GM12864 (cell line): ENCODE measurements at regions not wholly inside any gene's neighbourhood (a gene's known extent, or its start where the extent isn't known, plus 50 kb on each side); places are given as distances from the start of the nearest gene placed in this dataset.

Experiments used
- DNase-seq: peaks from one replicate; pipeline ENCODE4 v3.0.0-alpha.2; 2011; ENCODE audit warnings: low read depth
- H3K4me3 ChIP-seq: 2 replicates; pipeline ENCODE4 v1.5.1; 2011; ENCODE audit warnings: mild to moderate bottlenecking, low read depth, low read length, control low read depth
- TF ChIP-seq, protein P1 (sequence below): IDR thresholded peaks from 2 replicates; pipeline ENCODE4 v1.5.1; 2011; ENCODE audit warnings: low read depth, mild to moderate bottlenecking, moderate library complexity, low read length, control low read depth, inconsistent platforms; ENCODE audit errors: missing control alignments

DNA sequence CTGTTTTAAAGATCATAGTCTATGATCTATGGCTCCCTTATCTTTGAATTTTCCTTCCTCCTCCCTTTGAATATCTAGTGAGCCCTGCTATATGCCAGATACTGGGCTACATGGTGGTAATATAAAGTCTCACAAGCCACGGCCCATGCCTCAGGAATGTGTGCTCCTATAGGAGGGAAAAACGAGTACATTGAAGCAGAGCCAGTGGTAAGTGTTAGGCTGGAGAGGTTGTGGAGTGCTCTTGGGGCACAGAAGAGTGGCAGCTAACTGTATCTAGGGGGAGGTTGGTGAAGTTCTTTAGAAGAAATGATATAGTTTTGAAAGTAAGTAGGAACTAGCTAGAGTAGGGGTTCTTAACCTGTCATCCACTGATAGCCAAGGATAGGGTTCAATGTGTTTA, 105.8 kb upstream of the PMFBP1 start:
- TF ChIP-seq, protein P1, sequence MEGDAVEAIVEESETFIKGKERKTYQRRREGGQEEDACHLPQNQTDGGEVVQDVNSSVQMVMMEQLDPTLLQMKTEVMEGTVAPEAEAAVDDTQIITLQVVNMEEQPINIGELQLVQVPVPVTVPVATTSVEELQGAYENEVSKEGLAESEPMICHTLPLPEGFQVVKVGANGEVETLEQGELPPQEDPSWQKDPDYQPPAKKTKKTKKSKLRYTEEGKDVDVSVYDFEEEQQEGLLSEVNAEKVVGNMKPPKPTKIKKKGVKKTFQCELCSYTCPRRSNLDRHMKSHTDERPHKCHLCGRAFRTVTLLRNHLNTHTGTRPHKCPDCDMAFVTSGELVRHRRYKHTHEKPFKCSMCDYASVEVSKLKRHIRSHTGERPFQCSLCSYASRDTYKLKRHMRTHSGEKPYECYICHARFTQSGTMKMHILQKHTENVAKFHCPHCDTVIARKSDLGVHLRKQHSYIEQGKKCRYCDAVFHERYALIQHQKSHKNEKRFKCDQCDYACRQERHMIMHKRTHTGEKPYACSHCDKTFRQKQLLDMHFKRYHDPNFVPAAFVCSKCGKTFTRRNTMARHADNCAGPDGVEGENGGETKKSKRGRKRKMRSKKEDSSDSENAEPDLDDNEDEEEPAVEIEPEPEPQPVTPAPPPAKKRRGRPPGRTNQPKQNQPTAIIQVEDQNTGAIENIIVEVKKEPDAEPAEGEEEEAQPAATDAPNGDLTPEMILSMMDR, result no peak
- no peak overlapping the region for H3K4me3 ChIP-seq
- no peak for DNase-seq

DNA sequence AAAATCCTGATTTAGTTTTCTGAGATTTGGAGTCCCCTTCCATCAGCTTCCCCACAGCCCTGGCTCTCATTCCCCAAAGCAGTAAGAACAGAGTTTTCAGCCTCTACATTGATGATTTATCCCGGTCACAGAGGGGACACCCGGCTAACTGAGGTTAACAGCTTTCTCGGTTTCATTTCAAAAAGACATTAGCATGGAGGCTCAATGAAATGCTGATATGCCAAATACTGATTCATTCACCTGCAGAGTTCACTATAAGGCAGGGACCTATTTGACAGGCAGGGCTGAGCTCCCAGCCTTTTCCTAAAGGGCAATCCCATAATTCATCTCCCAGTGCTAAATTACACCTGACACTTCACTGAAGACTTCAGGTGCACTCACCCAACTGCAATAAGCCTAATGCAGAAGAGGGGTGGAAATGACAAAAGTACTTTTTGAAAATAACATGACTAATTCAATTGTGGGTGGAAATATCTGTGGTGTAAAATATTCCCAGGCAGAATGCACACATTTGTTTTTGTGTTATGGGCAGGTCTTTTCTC, 99.8 kb upstream of the PMFBP1 start:
- DNase-seq, result no peak
- TF ChIP-seq, protein P1, result no peak
- H3K4me3 ChIP-seq, result no peak overlapping the region

DNA sequence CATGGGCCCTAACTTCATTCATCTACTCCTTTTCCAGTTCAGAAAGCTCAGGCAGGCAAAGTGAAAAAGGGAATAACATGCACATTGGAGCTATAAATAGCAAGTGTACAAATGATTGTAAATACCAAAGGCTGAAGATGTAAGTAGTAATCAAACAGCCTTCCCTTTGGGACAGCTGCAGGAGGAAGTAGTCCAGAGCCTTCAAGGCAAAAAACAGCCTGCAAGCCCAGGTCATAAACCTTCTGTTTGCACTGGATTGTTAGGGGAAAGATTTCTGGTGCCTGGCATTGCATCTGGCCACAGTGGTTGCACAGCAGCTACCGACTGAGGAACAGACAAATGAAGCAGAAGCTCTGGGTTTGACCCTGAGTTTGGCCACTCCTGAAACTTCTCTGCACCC, 98.6 kb upstream of the PMFBP1 start:
- no peak overlapping the region for H3K4me3 ChIP-seq
- TF ChIP-seq, protein P1, result no peak
- DNase-seq, result no peak

DNA sequence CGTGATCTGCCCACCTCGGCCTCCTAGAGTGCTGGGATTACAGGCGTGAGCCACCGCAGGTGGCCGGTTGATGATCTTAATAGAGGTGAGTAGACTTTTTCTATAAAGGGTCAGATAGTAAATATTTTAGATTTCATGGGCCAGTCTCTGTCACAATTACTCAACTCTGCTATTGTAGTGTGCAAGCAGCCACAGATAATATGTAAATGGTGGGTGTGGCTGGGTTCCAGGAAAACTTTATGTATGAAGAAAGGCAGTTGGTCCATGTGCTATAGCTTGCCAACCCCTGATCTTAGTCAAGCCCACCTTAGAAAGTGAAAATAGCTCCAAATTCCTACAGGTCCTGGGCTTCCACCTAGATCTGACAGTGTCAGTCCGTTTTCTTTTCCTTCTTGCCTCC, 94.9 kb upstream of the PMFBP1 start:
- H3K4me3 ChIP-seq, result no peak overlapping the region
- TF ChIP-seq, protein P1, result no peak
- DNase-seq, result no peak

DNA sequence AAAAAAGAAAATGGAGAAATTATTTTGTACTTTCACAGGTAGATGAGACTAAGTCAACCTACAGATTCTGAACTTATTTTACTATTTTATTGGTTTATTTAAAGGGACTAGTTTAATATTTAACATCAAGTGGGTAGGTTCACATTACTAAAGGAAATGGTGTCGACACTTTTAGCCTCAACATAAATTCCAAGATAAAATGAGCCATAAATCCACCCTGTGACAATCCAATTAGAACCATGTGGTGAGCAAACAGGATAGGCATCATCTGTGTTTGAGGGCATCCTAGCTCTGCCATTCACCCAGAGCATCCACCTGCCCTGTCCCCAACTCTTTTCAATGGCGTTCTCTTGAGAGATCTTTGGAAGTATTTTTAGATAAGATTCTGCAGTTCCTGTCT, 92.8 kb upstream of the PMFBP1 start:
- DNase-seq, result no peak
- TF ChIP-seq, protein P1, result no peak
- no peak overlapping the region for H3K4me3 ChIP-seq

DNA sequence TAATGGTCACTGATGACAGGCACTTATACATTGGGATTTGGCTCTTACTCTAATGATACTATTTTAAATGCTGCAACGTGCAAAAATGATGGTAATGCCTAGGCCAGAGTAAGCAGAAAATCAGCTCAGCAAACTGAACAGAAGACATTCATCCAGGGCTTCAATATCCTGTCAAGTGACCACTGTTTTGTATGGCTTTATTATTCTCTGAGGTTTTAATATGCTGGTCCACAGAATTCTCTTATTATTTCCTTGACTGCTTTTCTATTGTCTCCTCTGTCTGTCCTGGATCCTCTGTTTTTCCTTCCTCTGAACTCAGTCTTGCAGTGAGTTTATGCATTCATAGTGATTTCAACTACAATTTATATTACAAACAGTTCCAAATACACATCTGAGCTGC, 90.8 kb upstream of the PMFBP1 start:
- H3K4me3 ChIP-seq, result no peak overlapping the region
- TF ChIP-seq, protein P1, result no peak
- DNase-seq, result no peak

DNA sequence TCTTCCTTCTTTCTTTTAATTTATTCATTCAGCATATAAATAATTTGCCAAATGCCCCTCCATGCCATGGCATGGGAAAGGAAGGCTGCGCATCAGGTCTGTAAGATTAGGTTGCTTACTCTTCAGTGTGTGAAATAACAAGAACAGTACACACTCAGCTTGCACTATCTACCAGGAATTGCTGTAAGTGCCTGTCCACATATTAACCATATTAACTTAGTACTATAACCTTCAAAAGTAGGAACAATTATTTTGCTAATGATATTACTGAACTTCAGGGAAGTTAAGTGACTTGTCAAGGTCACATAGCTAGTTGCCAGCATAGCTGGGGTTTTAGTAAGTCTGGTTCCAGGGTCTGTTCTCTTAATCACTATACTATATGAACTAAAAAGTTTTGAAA, 89.2 kb upstream of the PMFBP1 start:
- TF ChIP-seq, protein P1, result no peak
- DNase-seq, result no peak
- H3K4me3 ChIP-seq, result no peak overlapping the region
